IMR-90 (cell line): ENCODE measurements at regions not wholly inside any gene's neighbourhood (a gene's known extent, or its start where the extent isn't known, plus 50 kb on each side); places are given as distances from the start of the nearest gene placed in this dataset.

ENCODE experiments used
- ATAC-seq: fragments of 200-7000 bp; cut with Tn5 transposase; 2 replicates; pipeline ENCODE4 v1.9.1; 2020; ENCODE audit warnings: low read depth, mild to moderate bottlenecking, moderate library complexity
- BruUV-seq: library from RNA; stranded (reverse); fragments of 400-500 nt; replicated peaks from 2 replicates; lab custom pipeline; 2021; lab: Mats Ljungman, UMichigan
- CTCF ChIA-PET: fragments of 300-600 bp; formaldehyde crosslinking; extraction: SDS; loops from one replicate; lab custom pipeline; 2021; ENCODE audit warnings: antibody characterized with exemption; lab: Yijun Ruan, JAX
- POLR2A ChIA-PET: fragments of 300-600 bp; sonication (Branson Sonifier 250); formaldehyde crosslinking; loops from one replicate; lab custom pipeline; 2022; ENCODE audit warnings: antibody characterized with exemption; ENCODE audit not compliant: unreplicated experiment; lab: Charles Lee
- DNase-seq: peaks from one replicate; pipeline ENCODE4 v3.0.0; 2013
- H2AFZ ChIP-seq: replicated peaks from 2 replicates; pipeline ENCODE3; 2013; ENCODE audit warnings: low read length, mild to moderate bottlenecking; ENCODE audit not compliant: poor library complexity
- H2AK5ac ChIP-seq: 2 replicates; pipeline ENCODE4 v1.6.1; 2013; ENCODE audit warnings: low read depth, low read length, inconsistent platforms
- H2AK9ac ChIP-seq: replicated peaks from 2 replicates; pipeline ENCODE3; 2013; ENCODE audit warnings: mild to moderate bottlenecking, low read depth, low read length, moderate library complexity; ENCODE audit not compliant: poor library complexity
- H2BK120ac ChIP-seq: 2 replicates; pipeline ENCODE4 v1.6.1; 2013; ENCODE audit warnings: low read depth, low read length, inconsistent platforms
- H2BK15ac ChIP-seq: 3 replicates; pipeline ENCODE4 v1.6.1; 2013; ENCODE audit warnings: low read depth, low read length, inconsistent platforms
- H2BK20ac ChIP-seq: 2 replicates; pipeline ENCODE4 v1.6.1; 2013; ENCODE audit warnings: low read depth, mild to moderate bottlenecking, inconsistent platforms, low read length, moderate library complexity
- H2BK5ac ChIP-seq: 2 replicates; pipeline ENCODE4 v1.6.1; 2013; ENCODE audit warnings: mild to moderate bottlenecking, low read depth, low read length, inconsistent platforms; ENCODE audit not compliant: poor library complexity, severe bottlenecking
- H3K14ac ChIP-seq: replicated peaks from 2 replicates; pipeline ENCODE4 v1.6.1; 2013; ENCODE audit warnings: low read depth, low read length, inconsistent platforms
- H3K18ac ChIP-seq: 2 replicates; pipeline ENCODE4 v1.6.1; 2013; ENCODE audit warnings: low read depth, low read length, control low read depth
- H3K23ac ChIP-seq: 2 replicates; pipeline ENCODE4 v1.6.1; 2013; ENCODE audit warnings: low read depth, low read length, inconsistent platforms
- H3K27ac ChIP-seq: 2 replicates; pipeline ENCODE4 v1.5.1; 2013; ENCODE audit warnings: mild to moderate bottlenecking, control low read depth, low read length; ENCODE audit not compliant: insufficient read depth
- H3K27me3 ChIP-seq: 2 replicates; pipeline ENCODE4 v1.6.1; 2013; ENCODE audit warnings: low read length; ENCODE audit not compliant: control insufficient read depth, insufficient read depth
- H3K36me3 ChIP-seq: 2 replicates; pipeline ENCODE4 v1.6.1; 2013; ENCODE audit warnings: low read length, mixed read lengths; ENCODE audit not compliant: control insufficient read depth, insufficient read depth
- H3K4ac ChIP-seq: 2 replicates; pipeline ENCODE4 v1.6.1; 2013; ENCODE audit warnings: low read depth, low read length, inconsistent platforms
- H3K4me1 ChIP-seq: 2 replicates; pipeline ENCODE4 v1.6.1; 2013; ENCODE audit warnings: low read length, mixed read lengths; ENCODE audit not compliant: control insufficient read depth, insufficient read depth
- H3K4me2 ChIP-seq: 2 replicates; pipeline ENCODE4 v1.6.1; 2013; ENCODE audit warnings: low read depth, mild to moderate bottlenecking, control low read depth, low read length, moderate library complexity
- H3K4me3 ChIP-seq: 2 replicates; pipeline ENCODE4 v1.5.1; 2013; ENCODE audit warnings: low read depth, mild to moderate bottlenecking, control low read depth, low read length, moderate library complexity; ENCODE audit not compliant: insufficient read depth
- H3K56ac ChIP-seq: 2 replicates; pipeline ENCODE4 v1.6.1; 2013; ENCODE audit warnings: low read length, inconsistent platforms; ENCODE audit not compliant: insufficient read depth; ENCODE audit errors: extremely low read depth
- H3K79me1 ChIP-seq, 2 experiments: 2 replicates each; pipeline ENCODE4 v1.6.1; 2013; ENCODE audit warnings: low read length in 2 of 2, inconsistent platforms in 1 of 2, low read depth in 1 of 2
- H3K9ac ChIP-seq: 2 replicates; pipeline ENCODE4 v1.6.1; 2013; ENCODE audit warnings: low read depth, low read length, control low read depth
- H3K9me1 ChIP-seq: 2 replicates; pipeline ENCODE4 v1.6.1; 2013; ENCODE audit warnings: low read length, inconsistent platforms; ENCODE audit not compliant: insufficient read depth
- H3K9me3 ChIP-seq: 2 replicates; pipeline ENCODE4 v1.6.1; 2013; ENCODE audit warnings: low read length; ENCODE audit not compliant: control insufficient read depth, insufficient read depth
- H4K20me1 ChIP-seq: 2 replicates; pipeline ENCODE4 v1.6.1; 2013; ENCODE audit warnings: low read length, inconsistent platforms; ENCODE audit not compliant: insufficient read depth
- H4K5ac ChIP-seq: 2 replicates; pipeline ENCODE4 v1.6.1; 2013; ENCODE audit warnings: mild to moderate bottlenecking, low read depth, low read length, control low read depth
- H4K8ac ChIP-seq, 2 experiments: 2 replicates each; pipeline ENCODE4 v1.6.1; 2013; ENCODE audit warnings: low read depth in 2 of 2, low read length in 2 of 2, control low read depth in 1 of 2, inconsistent platforms in 1 of 2
- H4K91ac ChIP-seq: 2 replicates; pipeline ENCODE4 v1.6.1; 2013; ENCODE audit warnings: low read depth, low read length, inconsistent platforms; ENCODE audit not compliant: insufficient read depth
- NFE2L2 ChIP-seq: fragments of 150-350 bp; IDR thresholded peaks from 2 replicates; pipeline ENCODE4 v1.6.1; 2016; ENCODE audit warnings: low read depth, mild to moderate bottlenecking, low read length
- dilution Hi-C: fragments of 300-500 bp; cut with HindIII; formaldehyde crosslinking; loops from one replicate; pipeline ENCODE4 v1.14.3; 2018; ENCODE audit warnings: low sequenced_read_pairs; ENCODE audit not compliant: unreplicated experiment
- in situ Hi-C: fragments of 300-500 bp; cut with MboI; formaldehyde crosslinking; loops from 3 replicates; pipeline ENCODE4 v1.14.3; 2019; ENCODE audit warnings: low sequenced_read_pairs, inconsistent platforms, mixed read lengths
- intact Hi-C: fragments of 100-400 bp; cut with micrococcal nuclease; formaldehyde crosslinking; loops from 2 replicates; pipeline ENCODE4 v1.10.0; 2022

- no TSS peak for BruUV-seq
- ATAC-seq, result no peak
- intact Hi-C loops, result no loop called here
Measured at GRCh38 chr7:85567983-85568382, 381.1 kb upstream of the SEMA3D start.

More at GRCh38 chr7:85567983-85568382, 381.1 kb upstream of the SEMA3D start:
- in situ Hi-C loops, result no loop called here
- Histone ChIP-seq H3K4me3 (no peak overlapping the region), H4K8ac (no peak overlapping the region), H3K18ac (no peak overlapping the region), H2BK120ac (no peak overlapping the region), H3K56ac (no peak overlapping the region), H4K20me1 (no peaks in the 10 kb centered on the region), H2AK9ac (no peak overlapping the region), H3K4me1 (no peaks in the 10 kb centered on the region), H3K9me3 (no peaks in the 10 kb centered on the region), H3K14ac (no peak overlapping the region), H2AFZ (no peak overlapping the region), H3K9ac (no peak overlapping the region), H3K79me1 (no peaks in the 10 kb centered on the region), H3K27ac (no peak overlapping the region), H3K27me3 (no peaks in the 10 kb centered on the region), H3K4me2 (no peak overlapping the region), H2BK5ac (no peak overlapping the region), H4K91ac (no peak overlapping the region), H3K36me3 (no peaks in the 10 kb centered on the region), H2AK5ac (no peak overlapping the region), H4K5ac (no peak overlapping the region), H3K4ac (no peak overlapping the region), H2BK15ac (no peak overlapping the region), H3K9me1 (no peaks in the 10 kb centered on the region), H2BK20ac (no peak overlapping the region), H3K23ac (no peak overlapping the region)
- dilution Hi-C loops, result no loop called here
- ChIA-PET CTCF (interaction anchor here (0.9 to 1.0 kb wide), 2 partner anchors 12 to 13 kb away, joined by 3 to 4 read pairs; no protein-coding TSS in a partner anchor), POLR2A (no interaction called here)
- TF ChIP-seq NFE2L2, result no peak
- no peak for DNase-seq
